Lower leg skin (tissue), 4 donors: ENCODE measurements at regions not wholly inside any gene's neighbourhood (a gene's known extent, or its start where the extent isn't known, plus 50 kb on each side); places are given as distances from the start of the nearest gene placed in this dataset.

Source experiments
- DNase-seq, 2 donors: peaks; one replicate each; pipeline ENCODE4 v3.0.0-alpha.2; 2019; ENCODE audit warnings: low spot score in 2 of 2
- H3K4me3 ChIP-seq: fragments of 200-600 bp; sonication (generic); 2 replicates; pipeline ENCODE4 v1.5.1; 2017; ENCODE audit warnings: mild to moderate bottlenecking, low read depth; ENCODE audit not compliant: poor library complexity, severe bottlenecking
- CTCF ChIP-seq, 3 donors: fragments of 450-650 bp; IDR thresholded peaks; one replicate each; pipeline ENCODE4 v1.5.1; 2016; ENCODE audit warnings: antibody characterized with exemption in 3 of 3, mild to moderate bottlenecking in 3 of 3, moderate library complexity in 2 of 3
- POLR2A ChIP-seq, 2 donors: fragments of 450-650 bp; IDR thresholded peaks; one replicate each; pipeline ENCODE4 v1.6.1; 2016 to 2017; ENCODE audit warnings: antibody characterized with exemption in 2 of 2, mild to moderate bottlenecking in 1 of 2, moderate library complexity in 1 of 2
- WGBS, 2 donors: methylation state at CpG; one replicate each; pipeline ENCODE4 v1.1.5; 2018; 5-methylcytosine and 5-hydroxymethylcytosine counted together
- intact Hi-C: fragments of 100-400 bp; cut with DNase I; formaldehyde crosslinking; loops from one replicate; pipeline ENCODE4 v1.15.0; 2023; ENCODE audit warnings: low total_unique reads

- H3K4me3 ChIP-seq = no peak overlapping the region
- no peak for DNase-seq
- TF ChIP-seq CTCF (IDR thresholded peaks at IDR 0.05) (no peak), POLR2A (IDR thresholded peaks at IDR 0.05) (no peak)
- intact Hi-C loops = no loop called here
Observed at GRCh38 chr3:181554233-181554765, 157.4 kb upstream of the SOX2 start.

- no peak overlapping the region for H3K4me3 ChIP-seq
- 58 to 64% methylated on average over 3 of the region's 3 CpGs for WGBS, 2 donors
- DNase-seq = no peak
- intact Hi-C loops = no loop called here
- no peak for TF ChIP-seq POLR2A (IDR thresholded peaks at IDR 0.05)
- no peak for TF ChIP-seq CTCF (IDR thresholded peaks at IDR 0.05)
Observed at GRCh38 chr3:181549266-181549665, 162.5 kb upstream of the SOX2 start.

- 68 to 76% methylated on average over 2 of the region's 2 CpGs for WGBS, 2 donors
- no peak for TF ChIP-seq CTCF (IDR thresholded peaks at IDR 0.05)
- no peak for TF ChIP-seq POLR2A (IDR thresholded peaks at IDR 0.05)
- H3K4me3 ChIP-seq = no peak overlapping the region
- intact Hi-C loops = no loop called here
- no peak for DNase-seq
Observed at GRCh38 chr3:181541414-181541813, 170.3 kb upstream of the SOX2 start.

- intact Hi-C loops = no loop called here
- 55 to 58% methylated on average over 3 of the region's 3 CpGs for WGBS, 2 donors
- no peak overlapping the region for H3K4me3 ChIP-seq
Observed at GRCh38 chr3:181534781-181535221, 176.9 kb upstream of the SOX2 start.

GRCh38 chr3:181533811-181534210 lies 177.9 kb upstream of the SOX2 start:
- WGBS, 2 donors = 51 to 58% methylated on average over 4 of the region's 4 CpGs
- TF ChIP-seq POLR2A (IDR thresholded peaks at IDR 0.05) (no peak), CTCF (IDR thresholded peaks at IDR 0.05) (no peak)
- no peak for DNase-seq
- intact Hi-C loops = no loop called here
- no peak overlapping the region for H3K4me3 ChIP-seq

More at GRCh38 chr3:181534781-181535221, 176.9 kb upstream of the SOX2 start:
- TF ChIP-seq POLR2A (IDR thresholded peaks at IDR 0.05) = no peak
- TF ChIP-seq CTCF (IDR thresholded peaks at IDR 0.05) = no peak
- DNase-seq = no peak

- TF ChIP-seq POLR2A (IDR thresholded peaks at IDR 0.05) (no peak), CTCF (IDR thresholded peaks at IDR 0.05) (no peak)
- no peak for DNase-seq
- no peak overlapping the region for H3K4me3 ChIP-seq
- intact Hi-C loops = no loop called here
Observed at GRCh38 chr3:181530584-181530983, 181.1 kb upstream of the SOX2 start.
